HG03196 (cell line): ENCODE measurements at regions not wholly inside any gene's neighbourhood (a gene's known extent, or its start where the extent isn't known, plus 50 kb on each side); places are given as distances from the start of the nearest gene placed in this dataset.
A peak's percentile ranks its signal among the peaks of the same experiment; 100 is the strongest.

ENCODE experiments used
- ATAC-seq: cut with Tn5 transposase; IDR thresholded peaks from one replicate; pipeline ENCODE4 v1.9.1; 2021; ENCODE audit not compliant: unreplicated experiment

DNA sequence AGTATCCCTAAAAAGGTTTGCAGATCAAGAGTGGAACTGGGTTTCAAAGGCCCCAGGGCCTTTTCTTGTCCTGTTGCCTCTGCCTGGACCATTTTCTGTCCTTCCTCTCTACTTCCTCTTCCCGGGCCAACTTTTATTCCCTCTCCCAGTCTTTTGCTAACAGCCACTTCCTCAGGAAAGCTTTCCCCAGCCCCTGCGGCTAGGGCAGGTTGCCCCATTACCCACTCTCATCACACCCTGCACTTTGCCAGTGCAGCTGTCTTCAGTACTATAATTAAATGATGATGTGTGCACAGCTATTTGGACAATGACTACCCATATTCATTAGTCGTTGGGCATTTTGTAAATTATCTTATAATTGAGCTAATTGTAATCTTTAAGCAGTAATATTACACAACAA, 150.5 kb upstream of the THBS1 start:
- no peak for ATAC-seq

DNA sequence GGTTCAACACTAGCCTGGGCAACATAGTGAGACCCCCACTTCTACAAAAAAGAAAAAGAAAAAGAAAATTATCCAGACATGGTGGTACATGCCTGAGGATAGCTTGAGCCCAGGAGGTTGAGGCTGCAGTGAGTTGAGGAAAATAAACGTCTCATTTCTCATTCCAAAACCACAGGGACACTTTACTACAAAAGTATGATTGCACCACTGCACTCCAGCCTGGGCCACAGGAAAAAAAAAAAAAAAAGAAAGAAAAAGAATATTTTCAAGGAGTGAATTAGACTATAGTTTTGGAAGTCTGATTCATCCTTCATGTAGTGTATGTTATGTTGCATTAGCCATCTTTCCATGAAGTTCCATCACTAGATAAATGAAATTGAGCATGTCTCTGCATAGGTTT, 149.5 kb upstream of the THBS1 start:
- ATAC-seq, result no peak

DNA sequence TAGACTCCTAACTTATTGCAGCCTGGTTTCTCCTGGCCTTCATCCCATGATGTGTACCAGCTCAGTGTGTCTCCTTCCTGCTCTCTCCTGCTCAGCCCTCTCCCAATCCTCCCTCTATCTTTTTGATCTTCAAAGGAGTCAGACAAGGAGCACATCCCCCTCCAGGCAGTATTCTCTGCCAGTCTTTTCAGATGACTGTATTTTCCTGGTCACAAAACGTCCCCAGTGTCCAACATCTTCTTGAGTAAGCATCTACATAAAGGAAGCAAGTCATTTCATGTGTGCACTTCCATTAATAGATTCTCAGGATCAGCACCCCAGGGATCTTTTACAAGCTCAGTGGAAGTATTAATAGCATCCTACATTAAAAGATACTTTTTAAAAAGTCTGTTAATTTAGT, 148.9 kb upstream of the THBS1 start:
- ATAC-seq, result no peak

DNA sequence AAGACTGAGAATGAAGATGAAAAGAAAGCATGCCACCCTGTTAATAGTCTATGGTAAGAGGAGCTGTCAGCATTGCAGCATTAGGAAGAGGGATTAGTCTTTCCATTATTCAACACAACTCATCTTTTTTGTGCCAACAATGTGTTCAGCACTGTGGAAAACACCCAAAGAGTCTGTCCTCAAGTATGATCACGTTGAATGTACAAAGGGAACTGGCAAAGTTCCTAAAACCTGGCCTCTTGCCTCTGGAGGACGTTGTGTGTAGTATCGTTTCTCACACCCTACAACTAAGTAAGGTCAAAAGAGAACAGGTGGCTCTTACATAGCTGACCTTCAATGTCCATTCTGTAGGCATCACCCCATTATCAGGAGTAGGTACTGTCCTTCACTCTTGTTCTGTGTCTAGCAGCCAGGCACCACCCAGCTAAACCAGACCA, 147.9 kb upstream of the THBS1 start:
- no peak for ATAC-seq

DNA sequence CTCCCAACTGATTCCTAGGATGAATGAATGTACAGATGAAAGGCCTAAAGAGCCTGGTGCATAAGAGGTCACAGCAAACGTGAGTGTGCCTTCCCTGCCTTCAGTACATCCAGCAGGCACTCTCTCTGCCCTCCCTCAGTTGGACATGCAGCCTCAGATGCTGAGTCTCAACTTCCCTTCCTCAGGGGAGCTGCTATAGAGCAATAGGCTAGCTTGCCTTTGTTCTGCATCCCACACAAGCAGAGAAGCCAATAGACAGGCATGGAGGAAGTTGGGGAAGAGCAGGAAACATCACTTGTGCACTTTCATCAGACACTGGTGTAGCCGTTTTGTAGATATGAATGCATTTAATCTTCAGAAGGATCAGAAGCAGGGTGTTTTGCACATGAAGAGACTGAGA, 147.5 kb upstream of the THBS1 start:
- ATAC-seq, result no peak

DNA sequence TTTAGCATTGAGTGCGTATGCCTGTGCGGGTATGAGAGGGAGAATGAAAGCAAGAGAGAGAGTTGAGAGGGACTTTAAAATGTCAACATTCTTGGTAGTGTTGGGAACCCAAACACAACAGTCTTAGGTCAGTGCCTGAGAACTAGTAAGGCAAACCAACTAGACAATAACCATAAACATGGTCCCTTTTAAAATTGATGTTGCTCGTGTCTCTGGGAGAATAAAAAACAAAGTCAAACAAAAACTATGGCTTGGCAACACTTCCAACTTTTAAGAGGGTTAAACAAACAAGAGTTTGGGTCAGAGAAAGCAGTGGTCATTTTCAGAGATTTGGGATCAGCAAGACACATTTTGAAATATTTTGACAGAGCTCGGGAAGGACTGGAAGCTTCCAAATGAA, 146.7 kb upstream of the THBS1 start:
- ATAC-seq, result no peak

DNA sequence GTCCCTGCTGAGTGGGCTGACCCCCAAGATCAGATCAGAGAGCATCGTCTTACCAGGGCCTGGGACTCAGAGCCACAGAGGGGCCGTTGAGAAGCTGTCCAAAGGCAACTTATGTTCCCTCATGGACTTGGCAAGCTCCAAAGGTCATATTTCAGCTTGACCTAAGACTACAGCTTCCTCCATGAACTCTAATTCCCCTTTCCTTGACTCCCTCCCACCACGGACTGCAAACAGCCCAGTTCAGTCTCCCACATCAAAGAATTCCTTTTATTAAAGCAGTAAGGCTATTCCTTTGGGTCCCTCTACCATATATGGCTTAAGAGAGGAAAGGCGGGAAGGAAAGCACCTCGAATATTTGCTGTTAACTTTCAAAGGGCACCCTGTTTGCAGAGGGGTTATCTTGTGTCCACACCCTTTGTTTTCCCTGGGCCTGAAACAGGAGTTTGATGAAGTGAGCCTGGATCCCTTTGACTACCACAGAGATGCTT, 146.1 kb upstream of the THBS1 start:
- no peak for ATAC-seq

DNA sequence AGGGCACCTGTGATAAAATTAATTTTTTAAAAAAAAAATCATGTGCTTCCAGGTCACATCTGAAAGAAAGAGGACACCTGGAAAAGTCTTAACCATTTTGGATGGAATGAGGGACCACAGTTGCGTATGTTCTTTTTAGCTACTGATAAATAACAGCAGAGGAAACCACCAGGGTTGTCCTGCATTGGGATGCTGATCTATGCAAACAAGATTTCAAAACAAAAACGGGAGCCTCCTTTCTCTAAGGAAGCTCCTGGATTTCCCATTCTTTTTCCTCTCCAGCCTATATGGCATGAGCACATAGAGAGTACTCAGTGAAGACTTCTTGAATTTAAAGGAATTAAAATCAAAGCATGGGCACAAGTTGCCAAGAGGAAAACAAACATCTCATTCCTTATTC, 145.6 kb upstream of the THBS1 start:
- no peak for ATAC-seq

DNA sequence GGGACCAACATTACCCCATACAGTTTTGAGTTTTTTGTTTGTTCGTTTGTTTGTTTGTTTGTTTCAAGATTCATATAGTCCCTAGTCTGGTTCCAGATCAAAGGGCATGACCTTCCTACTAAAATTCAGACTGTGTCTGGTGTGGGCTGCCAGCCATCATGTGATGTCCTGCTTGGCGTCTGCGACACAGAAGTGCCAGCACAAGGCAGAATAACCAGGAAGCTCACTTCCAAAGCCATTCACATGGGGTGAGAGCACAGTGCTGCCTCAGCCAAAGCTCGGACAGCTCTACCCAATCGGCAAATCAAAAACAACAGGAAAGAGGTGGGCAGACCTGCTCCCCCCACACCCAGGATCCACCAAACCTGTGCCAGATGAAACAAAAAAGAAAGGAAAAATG, 142.6 kb upstream of the THBS1 start:
- ATAC-seq, result no peak

DNA sequence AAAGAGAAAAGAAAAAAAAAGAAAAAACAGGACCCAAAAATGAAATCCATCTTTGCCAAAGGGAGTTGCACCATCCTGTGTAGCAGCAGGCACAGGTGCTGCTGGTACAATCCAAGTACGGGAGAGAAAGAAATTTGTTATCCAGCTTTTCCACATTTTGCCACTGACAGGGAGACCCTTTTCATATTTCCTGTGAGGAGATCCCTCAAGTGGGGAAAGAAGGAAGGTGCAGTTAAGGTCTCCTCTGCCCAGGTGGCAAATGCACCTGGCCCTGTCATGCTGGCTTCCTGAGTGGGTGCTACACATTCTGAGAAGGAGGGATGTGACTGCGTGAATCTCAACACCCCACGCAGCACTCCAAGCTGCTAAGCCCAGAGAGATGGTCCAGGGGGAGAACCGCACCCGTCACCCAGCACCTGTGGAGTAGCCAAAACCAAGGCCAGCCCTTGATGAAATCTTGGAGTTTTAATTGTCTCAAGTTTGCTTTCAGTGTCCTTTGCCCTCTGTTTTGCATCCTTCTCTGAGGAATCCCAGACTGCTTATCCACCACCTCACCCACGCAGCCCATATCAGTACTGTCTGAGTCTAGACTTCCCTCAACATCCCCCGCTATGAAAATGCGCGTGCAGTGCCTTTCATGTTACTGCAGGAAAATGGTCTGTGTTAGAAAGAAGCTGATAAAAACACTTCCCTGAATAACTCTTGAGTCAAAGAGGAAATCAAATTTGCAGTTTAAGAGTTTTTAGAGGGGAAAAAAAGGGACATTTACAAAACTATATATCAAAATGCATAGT, 141.9 kb upstream of the THBS1 start:
- no peak for ATAC-seq

DNA sequence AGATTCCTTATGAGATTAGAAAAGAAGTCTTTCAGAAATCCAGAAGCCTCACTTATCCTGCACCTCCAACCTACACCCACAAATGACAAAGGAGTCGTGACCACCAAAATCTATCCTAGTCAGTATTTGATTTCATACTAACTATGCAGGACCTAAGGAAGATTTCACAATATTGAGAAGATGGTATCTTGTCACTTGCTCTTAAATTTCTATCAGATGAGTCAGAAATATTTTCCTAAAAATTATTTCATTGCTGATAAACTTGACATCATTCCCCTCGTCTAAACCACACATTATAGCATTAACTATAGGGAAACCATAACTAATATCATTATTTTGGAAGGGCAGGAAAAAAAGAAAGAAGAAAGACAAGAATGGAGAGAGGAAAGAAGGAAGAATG, 138.0 kb upstream of the THBS1 start:
- ATAC-seq, result no peak

DNA sequence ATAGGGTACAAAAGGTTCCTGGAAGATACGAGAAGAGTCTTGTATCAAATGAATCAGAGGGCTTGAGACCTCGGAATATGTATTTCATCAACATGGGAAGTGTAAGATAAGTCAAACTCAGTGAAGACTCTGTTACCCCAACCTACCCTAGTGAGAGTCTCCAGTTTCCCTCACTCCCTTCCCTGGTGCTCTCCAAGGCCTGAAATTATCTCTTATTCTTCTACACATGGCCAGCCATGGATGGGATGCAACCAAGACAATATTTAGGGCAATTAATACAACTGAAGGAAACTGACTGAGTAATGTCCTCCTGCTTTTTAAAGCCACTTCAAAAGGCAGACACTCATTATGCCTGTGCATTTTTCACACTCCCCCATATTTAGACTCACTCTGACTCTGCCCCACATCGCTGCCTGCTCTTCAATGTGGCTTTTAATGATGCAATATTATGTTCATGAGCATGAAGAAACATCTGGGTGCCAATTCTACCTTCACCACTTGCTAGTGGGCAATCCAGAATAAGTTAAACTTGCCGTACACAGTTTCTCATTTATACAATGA, 137.1 kb upstream of the THBS1 start:
- ATAC-seq, result no peak

DNA sequence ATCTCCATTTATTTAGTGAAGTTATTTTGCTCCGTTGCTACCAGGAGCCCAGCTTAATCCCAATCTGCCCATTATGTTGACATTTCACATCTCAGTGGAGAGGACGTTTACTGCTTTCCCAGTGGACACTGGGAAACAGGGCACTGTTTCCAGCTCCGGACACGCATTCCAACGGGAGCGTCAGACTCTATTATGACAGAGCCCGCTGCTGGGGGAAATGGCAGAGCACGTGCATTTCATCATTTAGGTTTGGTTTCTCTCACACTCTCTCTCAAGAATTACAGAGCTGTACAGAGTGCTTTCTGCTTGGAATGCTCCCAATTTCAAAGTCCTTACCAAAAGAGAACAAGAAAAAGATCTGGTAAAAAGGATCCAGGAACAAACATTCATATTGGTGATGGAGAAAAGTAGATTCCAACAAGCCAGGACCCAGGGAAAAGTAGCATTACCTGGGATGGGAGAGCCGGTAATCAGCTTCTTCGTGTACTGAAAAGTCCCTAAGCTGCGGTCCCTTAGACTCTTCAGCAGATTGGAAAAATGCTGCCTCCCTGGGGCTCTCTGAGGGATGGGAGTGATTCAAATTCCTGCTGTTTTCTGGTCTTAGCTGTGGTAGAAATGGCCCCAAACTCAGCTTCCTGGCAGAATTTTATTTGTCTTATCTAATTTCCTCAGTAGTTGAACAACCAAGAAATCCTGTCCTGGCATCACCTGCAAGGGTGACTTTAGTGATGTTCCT, 136.0 kb upstream of the THBS1 start:
- ATAC-seq, result no peak

DNA sequence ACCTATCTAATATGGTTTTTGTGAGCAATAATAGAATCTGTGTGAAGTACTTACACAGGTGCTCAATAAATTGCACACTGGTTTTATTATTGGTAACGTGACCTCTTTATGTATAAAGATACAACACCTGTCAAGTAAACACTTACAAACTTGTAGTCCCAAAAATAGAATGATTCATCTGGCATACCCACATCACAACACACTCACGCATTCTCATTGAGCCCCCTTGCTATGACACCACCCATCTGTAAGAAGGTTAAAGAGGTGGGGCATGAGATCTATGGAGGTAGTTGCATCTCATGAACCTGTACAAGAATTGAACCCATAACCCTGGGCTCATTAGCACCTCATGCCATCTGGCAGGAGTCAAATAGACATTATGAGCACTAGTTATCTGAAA, 134.9 kb upstream of the THBS1 start:
- no peak for ATAC-seq

DNA sequence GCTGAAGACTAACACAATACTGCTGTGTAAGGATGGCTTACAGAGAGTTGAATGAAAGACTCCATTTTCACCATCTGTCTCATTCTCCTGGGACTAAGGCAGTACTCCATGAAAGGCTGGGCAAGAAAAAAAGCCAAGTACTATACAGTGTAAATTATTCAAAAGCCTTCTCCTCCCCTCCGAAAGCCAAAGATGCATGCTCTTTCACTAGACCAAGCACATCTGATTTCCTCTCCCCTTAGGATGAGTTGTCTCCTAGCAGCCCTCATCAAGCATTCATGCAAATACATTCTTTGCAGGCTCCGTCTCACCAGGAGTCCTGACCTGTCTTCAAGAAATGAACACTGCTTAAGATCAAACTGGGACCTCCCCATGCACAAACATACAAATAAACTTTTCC, 133.5 kb upstream of the THBS1 start:
- no peak for ATAC-seq

DNA sequence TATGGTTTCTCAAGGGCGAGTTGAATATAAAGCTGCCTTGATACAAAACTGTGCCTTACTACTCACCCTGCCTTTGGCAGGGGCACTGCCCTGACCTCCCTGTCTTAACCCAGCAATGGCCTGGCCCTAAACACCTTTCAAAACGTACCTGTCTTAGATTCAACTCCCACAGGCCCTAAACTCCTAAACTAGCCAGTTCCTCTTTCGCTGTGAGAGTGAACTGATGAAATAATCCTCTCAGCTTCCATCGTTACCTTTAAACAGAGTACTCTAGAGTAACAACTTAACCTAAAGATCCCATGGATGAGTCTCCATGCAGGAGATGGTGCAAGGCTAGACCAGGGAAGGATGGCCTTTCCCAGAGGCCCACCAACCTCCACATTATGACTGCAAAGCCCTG, 133.0 kb upstream of the THBS1 start:
- no peak for ATAC-seq

DNA sequence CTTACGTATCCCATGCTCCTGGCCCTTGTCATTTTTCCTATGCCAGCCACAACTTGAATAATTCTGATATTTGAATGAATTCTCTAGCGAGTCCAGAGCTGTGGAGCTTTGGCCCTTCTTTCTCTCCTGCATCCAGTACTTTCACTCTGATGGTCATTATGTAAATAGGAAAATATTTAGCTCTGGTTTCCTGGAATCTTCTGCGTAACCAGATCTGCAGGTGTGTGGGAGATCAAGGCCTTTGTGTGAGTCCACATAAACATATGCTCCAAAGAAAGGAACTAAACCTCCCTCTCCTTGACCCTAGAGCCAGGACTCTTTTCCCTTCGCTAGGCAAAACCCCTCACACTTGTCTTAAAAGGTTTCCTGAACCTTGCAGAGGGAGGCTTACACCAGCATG, 132.5 kb upstream of the THBS1 start:
- no peak for ATAC-seq

DNA sequence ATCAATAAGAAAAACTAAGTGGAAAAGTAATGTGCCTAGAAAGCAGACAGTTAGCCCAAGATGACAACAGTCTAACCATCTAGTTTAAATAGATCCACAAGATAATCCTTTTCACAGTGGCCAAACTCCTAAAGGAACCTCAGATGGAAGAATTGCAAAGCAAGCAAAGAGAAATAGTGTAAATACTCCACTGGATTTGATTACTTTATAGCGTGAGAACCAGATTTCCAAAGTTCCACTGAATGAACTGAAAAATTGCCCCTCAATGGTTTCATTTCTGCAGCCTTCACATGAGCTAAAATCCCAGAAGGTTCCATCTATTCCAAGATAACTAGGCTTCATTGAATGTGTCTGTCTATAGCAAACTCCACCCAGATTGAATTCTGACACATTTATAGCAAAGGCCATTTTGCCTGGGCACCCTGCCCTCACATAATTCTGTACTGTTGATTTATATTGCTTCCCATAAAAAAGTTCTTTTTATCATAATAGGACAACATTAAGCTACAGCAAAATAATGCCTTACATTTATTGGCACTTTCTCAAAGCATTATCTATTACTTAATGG, 129.7 kb upstream of the THBS1 start:
- ATAC-seq, result no peak

DNA sequence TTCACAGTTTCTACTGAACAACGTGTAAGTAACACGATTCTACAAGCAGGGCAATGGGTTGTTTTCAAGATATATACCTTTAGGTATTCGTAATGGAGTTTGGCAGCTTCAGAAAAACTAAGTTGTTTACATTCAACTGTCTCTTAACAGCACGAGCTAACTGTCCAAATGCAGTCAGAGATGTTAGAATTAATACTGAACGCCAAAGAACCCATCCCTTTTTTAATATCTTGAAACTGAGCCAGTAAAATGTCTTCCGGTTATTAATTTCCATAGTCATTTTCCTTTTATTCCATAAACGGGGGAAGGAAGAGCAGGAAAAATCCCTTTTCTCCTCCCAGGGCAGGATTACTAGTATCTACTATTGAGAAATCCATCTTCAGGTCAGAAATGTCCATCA, 129.0 kb upstream of the THBS1 start:
- no peak for ATAC-seq

DNA sequence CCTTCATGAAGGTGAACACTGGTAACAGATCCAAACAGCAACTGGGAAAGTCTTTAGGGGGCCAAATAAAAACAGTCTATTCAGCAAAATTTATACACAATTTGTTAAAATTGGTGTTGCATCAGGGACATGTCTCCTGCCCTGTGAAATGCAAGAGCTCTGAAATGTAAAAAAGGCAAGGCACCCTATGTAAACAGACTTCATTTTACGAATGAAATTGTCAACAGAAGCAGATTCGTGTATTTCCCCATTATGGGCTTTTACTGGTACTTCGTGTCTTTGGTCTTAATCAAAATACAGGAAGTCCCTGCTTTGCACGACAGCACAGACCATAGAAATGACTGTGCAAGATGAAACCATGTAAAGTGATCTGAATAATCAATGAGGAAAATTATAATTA, 127.3 kb upstream of the THBS1 start:
- ATAC-seq, result peak; percentile 74

DNA sequence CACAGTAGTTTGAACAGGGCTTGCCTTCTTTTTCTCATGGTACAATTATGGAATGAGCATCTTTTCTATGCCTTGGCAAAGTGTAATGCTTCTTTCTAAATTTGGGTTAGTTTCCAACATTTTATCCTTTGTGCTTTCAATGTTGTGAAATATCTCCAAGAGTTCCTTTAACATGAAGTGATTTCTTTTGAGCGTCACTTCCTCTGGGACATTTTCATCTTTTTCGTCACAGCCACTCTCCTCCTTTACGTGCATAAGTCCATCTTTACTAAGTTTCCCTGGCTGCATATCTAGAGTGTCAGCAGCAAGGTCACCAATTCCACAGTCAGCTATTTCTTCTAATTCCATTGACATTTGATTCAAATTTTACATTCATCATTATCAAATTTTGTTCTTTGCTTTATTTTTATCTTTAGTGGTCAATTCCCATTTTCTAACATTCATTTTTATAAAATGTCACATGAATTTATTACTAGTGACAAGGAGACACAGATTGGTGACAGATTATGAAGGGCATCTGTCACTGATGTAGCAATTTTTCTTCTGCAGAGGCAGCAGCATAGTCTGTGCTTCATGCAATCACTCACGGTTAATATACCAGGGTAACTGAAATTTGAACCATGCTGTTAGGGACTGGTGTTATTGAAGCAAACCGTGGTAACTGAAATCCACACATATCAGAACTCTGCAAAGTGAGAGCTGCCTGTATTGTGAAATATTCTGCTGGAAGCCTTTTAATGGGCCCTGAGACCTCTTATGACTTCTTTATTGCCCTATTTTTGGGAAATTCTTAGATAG, 126.5 kb upstream of the THBS1 start:
- ATAC-seq, result no peak
